GM21390 (cell line): ENCODE measurements at regions not wholly inside any gene's neighbourhood (a gene's known extent, or its start where the extent isn't known, plus 50 kb on each side); places are given as distances from the start of the nearest gene placed in this dataset.

Experiments
- ATAC-seq: cut with Tn5 transposase; IDR thresholded peaks from one replicate; pipeline ENCODE4 v1.9.1; 2021; ENCODE audit not compliant: unreplicated experiment

DNA sequence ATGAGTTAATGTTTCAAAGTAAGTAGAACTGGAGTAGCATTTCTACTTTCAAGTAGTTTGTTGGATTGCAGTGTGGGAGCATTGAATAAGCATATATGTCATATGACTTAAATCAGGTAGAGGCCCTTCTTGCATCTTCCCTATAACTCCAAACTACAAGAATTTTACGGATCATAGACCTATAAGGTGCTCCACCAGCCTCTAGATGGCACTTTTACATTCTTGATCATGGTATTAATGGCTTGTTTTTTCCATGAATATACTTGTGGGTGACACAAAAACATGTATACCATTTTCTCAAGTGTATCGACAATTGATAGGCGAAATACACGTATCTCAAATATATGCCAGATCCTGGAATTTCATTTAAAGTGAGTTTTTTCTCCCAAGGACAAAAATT, 311.1 kb downstream of the ZPLD1 start:
- ATAC-seq, result no peak

DNA sequence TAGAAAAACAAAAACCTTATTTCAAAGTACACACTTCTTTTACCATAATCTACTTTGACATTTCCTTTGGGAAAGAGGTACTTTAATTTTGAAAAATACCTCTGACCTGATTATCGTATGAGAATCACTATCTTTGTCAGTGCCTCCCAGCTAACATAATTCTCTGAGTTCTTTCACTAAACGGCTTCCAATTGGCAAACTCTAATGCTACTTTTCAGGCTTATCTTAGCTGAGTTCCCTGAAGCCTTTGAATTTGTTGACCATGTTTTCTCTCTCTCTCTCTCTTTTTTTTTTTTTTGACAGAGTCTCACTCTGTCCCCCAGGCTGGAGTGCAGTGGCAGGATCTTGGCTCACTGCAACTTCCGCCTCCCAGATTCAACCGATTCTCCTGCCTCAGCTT, 312.8 kb downstream of the ZPLD1 start:
- no peak for ATAC-seq

DNA sequence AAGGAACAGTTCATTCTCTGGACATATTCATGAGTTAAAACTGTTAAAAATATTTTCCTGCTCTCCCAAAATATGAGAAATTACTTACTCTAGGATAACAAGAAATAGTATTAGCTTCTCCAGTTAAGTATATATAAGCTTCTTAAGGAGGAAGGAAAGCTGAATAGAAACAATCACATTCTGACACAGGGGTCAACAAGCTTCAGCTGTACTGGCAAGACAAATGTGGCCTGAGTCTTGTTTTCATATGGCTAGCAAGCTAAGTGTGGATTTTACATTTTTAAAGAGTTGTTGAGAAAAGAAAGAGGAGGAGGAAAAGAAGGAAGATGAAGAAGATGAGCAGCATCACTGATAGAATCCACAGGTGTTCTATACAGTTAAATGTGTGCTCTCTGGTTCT, 313.8 kb downstream of the ZPLD1 start:
- no peak for ATAC-seq

DNA sequence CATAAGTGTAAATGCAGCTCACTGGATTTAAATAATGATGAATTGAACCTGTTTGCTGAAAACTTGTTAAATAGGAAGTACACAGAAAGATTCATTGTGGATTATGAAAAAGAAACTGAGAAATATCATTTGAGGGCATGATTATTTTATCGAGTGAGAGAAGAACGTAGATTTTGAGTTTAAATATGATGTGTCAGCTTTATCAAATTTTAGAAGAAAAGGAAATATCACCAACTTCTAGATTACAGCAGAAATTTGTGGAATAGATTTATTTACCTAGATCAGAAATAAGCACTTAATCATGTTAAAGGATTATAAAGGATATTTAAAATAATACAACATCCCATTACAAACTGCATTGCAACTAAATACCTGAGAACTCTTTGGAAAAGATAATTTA, 315.5 kb downstream of the ZPLD1 start:
- ATAC-seq, result no peak

DNA sequence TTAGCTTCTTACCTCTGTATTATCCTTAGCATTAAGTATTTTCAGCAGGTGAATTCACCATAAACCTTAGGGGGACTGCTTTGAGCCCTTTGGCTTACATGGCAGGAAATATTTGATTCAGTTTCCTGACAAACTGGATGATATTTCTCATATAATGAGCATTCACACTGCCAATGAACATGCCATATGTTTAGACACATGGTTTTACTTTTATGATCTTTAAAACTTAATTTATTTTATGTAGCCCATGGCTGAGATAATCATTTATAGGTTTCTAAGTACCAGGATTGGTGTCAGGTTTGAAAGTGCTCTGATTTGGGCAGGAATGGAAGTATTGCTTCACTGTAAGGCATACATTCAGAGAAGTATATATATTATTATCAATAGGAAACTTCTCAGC, 319.1 kb downstream of the ZPLD1 start:
- no peak for ATAC-seq

DNA sequence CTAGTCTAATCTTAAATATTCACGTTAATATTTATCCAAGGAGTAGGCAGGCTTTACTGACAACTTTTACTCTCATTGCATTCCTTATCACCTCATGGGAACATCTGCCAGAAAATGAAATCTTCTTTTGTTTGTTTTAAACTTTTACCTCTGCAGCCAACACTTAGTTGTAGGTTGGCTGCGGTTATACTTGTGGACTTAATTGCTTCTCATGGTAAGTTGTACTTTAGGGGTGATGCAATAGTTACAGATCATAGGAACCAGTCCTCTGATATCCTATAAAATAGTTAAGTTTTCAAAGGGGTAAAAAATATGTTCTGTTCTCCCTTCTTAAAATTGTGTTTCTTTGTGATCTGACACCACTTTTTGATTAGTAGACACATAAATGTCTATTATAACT, 321.9 kb downstream of the ZPLD1 start:
- no peak for ATAC-seq

DNA sequence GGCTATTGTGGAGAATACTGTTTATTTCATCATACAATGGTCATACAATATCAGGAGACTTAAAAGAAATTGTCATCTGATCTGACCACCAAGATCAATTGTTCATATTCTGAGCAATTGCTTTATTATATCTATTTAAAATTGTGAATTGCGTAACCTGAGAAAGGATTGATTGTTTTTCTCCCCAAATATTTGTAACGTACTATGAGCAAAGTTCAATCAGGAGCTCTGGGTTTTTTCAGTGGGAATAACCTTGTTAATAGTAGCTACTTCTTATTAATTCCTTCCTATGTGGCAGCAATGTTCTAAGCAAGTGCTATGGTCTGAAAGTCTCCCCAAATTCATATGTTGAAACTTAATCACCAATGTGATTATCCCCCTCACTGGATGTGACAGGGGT, 323.1 kb downstream of the ZPLD1 start:
- no peak for ATAC-seq

DNA sequence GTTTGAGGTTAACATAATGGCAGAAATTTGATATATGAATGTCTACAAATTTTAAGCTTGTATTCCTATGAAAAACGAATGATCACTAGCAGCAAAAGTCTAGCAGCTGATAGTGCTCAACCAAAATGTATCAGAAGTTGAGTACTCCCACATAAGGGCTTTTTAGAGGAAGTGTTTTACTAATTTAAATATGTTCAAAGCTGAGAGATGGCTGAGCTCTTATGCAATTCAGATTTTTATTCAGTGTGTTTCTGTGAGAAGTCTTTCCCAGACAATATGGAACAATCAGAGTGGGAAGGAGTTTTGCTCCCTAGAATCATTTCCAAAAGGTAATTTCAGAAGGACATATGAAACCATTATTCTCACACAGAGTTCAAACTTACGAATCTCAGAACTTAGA, 327.0 kb downstream of the ZPLD1 start:
- ATAC-seq, result no peak

DNA sequence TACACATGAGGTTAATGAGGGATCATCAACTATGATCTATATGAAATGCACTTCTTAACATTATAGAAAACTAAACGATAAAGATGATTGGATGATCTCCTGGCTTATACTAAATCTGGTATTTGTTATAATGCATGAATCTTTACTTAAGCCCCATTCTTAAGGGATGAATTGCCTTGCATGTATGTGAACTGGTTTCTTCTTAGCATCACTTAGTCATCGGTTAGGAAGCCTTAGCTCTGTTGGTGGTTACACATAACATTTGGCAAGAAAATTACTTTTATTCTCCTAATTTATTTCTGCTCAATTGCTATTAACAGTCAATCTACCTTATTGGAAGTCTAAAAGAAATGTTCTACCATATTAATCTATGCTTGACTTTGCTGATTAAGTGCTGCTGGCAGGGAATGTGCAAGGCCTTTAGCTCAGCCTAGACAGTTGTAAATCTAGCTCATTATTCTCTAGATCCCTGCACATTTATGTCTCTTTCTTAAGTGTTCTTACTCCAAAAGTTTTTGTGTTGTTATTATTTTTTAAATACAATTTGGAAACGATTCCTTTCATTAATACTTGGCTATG, 356.0 kb downstream of the ZPLD1 start:
- ATAC-seq, result no peak

DNA sequence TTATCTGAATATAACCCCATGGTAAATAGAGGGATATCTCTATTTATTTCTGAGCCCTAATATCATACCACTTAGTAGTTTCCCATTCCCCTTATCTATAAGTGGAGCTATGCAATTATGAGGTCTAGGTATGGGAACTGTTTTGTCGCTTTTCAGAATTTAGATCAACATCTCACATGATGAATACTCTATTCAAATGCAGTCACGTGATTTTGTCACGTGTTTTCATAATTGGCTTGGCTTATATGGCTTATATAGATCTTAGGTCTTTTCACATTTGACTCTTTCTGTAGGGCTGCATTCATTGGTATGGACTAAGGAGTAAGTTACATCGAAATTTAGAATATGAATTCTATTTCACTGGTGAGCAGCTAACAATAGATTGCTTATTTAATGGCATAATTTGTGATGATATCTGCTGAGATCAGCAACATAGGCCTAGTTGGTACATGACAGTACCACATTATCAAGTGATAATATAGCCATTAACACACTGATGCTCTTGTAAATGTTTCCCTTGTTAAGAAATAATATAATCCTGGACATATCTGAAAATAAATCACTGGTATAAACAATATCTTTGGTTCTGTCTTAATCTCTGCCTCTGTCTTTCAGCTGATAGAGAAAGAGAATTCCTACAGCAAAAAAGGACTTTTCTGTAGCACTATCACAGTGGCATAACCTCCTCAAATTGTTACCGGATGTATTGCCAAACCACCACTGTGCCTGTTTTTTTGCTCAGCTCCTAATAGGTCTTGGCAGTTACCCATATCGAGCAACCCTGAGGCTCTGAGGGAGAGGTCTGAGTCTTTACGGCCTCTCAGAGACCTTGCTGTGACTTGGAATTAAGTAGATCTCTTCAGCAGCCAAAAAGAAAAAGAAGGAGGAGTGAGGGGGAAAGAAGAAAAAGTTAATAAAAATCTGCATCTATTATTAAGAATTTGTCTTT, 357.1 kb downstream of the ZPLD1 start:
- ATAC-seq, result no peak

DNA sequence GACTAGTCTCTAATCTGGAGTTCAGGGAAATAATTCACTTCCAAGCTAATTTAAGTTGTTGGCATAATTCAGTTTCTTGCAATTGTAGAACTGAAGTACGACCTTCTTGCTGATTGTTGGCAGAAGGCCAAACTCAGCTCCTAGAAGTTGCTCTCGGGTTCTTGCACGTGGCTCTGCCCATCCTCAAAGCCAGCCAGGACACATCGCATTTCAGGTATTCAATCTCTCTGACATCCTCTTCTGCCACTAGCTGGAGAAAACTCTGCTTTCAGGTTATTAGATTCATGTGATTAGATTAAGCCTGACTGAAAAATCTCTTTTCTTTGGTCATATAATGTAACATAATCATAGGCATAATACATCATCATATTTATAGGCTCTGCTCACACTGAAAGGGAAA, 362.0 kb downstream of the ZPLD1 start:
- no peak for ATAC-seq

DNA sequence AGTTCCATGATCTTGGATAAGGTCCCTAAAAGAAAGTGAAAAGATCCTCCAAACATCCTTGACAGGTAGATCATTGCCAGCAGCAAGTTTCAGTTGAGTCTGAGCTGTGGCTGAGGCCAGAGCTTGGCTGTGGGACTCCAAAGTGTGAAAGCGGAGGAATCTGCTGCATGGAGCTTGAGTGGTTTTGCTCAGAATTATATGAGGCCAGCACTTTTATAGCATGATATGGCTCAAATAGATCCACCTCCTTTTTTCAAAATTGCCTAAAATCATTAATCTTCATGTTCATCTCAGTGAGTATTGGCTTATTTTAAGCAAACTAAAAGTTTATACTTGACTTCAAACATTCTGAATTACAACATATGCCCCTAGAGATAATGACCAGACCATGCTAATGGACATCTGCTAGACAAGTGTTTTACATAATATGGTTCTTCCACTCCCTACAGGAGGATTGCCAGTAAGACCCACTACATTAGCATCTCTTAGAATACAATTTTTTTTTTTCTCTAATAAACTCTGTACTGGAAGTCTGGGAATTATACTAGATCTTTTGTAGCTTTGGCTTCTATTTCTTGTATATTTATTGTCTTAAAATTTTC, 368.1 kb downstream of the ZPLD1 start:
- no peak for ATAC-seq

DNA sequence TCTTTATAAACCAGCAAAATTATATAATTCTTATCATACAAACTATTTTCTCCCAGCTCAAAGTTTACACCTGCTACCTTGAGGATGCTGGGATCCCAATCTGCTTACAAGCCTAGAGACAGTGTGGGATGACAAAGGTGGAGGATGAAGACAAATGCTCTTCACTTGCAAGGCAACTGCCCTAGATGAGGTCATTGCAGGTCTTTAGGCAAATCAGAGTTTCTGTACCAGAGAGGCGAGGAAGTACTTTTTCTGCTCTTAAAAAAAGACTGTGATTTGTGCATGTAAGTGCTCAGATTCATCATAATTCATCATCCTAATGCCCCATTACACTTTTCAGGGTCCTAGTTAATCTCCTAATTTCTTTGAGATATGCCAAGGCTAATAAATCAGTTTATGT, 376.1 kb downstream of the ZPLD1 start:
- ATAC-seq, result no peak

DNA sequence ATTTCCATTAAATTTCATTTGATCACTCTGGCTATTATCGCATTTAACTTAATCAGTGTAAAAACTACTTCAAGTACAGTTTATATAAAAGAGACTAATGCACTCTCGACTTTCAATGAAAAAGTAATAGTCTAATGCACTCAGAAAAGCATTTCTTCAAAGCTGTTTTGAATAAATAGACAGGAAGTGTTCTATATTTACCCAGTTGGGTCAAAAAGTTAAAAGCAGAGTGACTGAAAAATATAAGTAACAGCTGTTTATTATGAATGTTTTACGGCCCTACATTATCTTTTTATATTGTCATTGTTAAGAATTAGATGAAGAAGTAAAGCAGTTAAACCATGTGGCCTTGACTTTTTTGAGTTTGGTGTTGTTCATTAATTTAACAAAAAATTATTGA, 391.8 kb downstream of the ZPLD1 start:
- ATAC-seq, result no peak

DNA sequence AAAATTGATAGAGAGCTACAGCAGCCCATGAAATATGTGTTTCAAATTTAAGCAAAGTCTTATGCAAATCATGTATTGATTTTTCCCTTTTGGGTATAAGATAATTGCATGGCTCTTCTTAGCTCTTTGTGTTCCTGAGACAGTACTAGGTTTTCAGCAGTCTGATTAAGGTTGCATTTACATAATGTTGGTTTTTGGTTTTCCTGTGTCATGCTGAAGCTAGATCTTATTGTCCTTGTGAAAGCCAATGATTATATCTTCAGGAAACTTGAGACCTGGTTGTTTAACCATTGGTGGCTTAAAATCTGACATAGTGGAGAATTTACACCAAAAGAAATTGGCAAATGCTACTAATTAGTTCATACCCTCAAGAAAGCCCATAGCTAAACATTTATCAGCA, 392.6 kb downstream of the ZPLD1 start:
- no peak for ATAC-seq

DNA sequence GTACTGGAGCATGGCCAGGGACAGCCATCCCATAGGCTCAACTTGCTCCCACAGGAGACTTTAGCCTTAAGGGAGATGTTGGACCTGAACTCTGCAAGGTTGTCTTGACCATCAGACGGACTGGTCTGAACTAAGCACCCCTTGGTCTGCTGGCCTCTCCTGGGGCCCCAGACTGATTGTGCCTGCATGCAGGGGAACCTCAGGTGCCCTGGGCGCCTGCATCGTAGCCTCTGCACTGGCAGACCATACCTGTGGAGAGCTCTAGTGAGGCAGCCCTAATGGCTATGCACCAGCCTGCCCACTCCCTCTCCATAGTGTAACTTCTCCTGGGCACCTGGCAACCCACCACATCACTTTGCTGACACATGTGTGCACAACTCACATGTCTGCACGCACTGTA, 395.6 kb downstream of the ZPLD1 start:
- no peak for ATAC-seq

DNA sequence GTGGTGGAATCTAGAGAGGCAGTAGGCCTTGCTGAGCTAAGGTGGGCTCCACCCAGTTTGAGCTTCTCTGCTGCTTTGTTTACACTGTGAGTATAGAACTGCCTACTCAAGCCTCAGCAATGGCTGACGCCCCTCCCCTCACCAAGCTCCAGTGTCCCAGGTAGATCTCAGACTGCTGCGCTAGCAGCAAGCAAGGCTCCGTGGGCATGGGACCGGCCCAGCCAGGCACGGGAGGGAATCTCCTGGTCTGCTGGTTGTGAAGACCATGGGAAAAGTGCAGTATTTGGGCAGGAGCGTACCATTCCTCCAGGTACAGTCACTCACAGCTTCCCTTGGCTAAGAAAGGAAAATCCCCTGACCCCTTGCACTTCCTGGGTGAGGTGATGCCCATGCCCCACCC, 407.1 kb downstream of the ZPLD1 start:
- ATAC-seq, result no peak

DNA sequence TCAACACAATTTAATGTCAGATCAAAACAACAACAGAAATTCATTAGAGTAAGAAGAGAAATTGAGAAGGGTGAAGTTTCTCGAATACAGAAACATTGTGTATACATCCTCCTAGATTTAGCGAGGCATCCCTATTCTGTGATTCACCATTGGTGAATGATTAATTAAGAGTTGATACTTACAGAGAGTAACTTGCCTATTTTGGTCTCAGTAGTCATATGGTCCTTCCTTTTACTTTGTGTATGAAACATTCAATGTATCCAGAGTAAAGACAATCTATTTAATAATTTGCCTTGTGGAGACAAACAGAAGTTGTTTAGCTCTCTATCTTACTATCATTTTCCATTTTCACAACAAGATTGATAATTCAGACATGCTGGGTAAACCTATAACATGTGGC, 432.0 kb downstream of the ZPLD1 start:
- no peak for ATAC-seq

DNA sequence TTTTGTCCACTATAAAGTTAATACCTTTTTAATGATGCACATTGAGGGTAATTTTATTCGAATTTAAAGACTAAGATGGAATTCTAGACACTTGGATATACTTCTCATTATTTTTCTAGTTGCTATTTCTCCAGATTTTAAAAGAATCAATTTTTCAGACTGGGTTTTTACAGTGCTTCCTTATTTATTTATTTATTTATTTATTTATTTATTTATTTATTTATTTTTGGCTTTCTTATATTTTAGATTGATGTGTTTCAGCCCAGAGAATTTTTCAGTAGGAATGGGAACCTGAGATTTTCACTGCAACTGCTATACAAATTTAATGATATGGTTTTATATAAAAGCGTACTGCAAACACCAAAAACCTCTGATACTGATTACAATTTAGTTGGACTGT, 448.7 kb downstream of the ZPLD1 start:
- ATAC-seq, result no peak

DNA sequence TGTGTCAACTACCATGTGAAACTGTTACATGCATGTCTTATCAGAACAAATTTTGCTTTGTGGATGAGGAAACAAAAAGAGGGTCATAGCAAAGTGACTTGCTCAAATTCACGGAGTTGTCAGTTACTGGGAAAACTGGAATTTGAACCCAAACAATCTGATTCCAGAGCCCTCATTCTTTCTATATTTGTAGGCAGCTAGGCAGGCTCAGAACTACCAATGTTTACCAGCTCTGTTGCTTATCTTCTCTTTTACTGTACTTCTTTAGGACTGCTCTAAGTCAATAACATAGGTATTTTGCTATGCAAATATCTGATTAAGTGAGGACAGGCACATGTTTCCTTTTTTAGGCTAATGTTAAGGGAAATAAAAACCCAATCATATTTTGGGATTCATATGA, 450.5 kb downstream of the ZPLD1 start:
- ATAC-seq, result no peak

DNA sequence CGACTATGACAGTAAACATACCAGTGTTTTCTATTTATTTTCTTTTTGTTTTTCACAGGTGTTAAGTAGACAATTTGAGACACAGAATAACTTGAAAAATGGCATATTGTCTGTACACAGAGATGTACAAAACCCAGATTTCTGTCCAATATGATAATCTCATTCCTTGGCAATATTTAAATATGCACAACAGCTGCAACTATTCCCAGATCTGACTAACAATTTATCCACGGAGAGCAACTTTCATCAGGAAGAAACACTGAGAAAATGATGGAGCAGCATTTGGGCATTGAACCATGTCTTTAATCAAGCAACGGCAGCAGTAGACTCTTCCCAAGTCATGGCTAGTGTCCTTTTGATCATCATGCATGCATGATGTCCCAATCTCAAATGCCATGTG, 452.6 kb downstream of the ZPLD1 start:
- no peak for ATAC-seq

DNA sequence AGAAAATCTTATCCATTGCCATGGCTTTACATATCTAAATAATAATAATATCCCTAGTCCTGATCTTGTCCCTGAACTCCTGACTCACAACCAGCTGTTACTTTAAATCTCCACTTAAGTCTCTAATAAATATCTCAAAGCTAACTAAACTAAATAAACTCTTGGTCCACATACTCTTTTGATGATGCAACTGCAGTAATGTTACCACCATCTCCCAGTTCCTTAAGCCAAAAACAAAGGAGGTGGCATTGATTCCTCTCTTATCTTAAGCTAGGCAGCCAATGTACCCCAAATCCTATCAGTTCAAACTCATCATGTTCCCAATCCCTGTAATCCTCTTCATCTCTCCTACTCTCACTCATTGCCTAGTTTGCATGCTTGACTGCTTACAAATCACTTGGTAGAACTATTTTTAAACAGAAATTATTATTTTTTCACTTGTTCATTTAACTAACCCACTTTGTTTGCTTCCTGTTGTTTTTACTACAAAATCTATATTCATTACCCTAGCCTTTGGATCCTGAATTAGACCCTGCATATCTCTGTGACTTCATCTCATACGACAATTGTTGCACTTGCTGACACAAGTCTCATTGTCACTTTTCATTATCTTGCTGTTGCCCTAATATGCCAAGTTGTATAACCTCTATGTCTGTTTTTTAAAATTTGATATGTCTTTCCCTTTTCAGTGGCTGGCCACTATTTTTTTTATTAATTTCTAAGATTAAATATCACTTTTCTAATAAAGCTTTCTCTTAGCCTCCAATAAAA, 462.2 kb downstream of the ZPLD1 start:
- no peak for ATAC-seq
